B cell (primary cell): ENCODE measurements at regions not wholly inside any gene's neighbourhood (a gene's known extent, or its start where the extent isn't known, plus 50 kb on each side); places are given as distances from the start of the nearest gene placed in this dataset.

Source experiments
- ATAC-seq: fragments of 200-7000 bp; cut with Tn5 transposase; one replicate; pipeline ENCODE4 v1.10.0; 2021; ENCODE audit warnings: low read depth, mild to moderate bottlenecking, moderate number of reproducible peaks, moderate library complexity
- CTCF ChIA-PET: fragments of 350-600 bp; sonication (Branson Sonifier 250); formaldehyde crosslinking; loops from one replicate; lab custom pipeline; 2021; ENCODE audit warnings: antibody characterized with exemption, inconsistent platforms; lab: Charles Lee
- POLR2A ChIA-PET: fragments of 350-600 bp; sonication (Branson Sonifier 250); formaldehyde crosslinking; loops from one replicate; lab custom pipeline; 2021; ENCODE audit warnings: antibody characterized with exemption; lab: Charles Lee
- DNase-seq: peaks from one replicate; pipeline ENCODE4 v3.0.0; 2013
- H2AFZ ChIP-seq: 2 replicates; pipeline ENCODE4 v1.6.1; 2012; ENCODE audit warnings: mild to moderate bottlenecking, low read depth, low read length; ENCODE audit not compliant: insufficient read depth, poor library complexity, severe bottlenecking
- H3K27ac ChIP-seq, 2 donors: 1 replicate in 1 of 2; 2 replicates in 1 of 2; pipeline ENCODE4 v1.5.1; 2012 to 2013; ENCODE audit warnings: low read length in 2 of 2, mild to moderate bottlenecking in 2 of 2, moderate library complexity in 1 of 2
- H3K27me3 ChIP-seq, 4 experiments: fragments of 200-600 bp in 1 of 4; sonication (generic) in 1 of 4; replicated peaks in 1 of 4; 1 replicate in 2 of 4; 2 replicates in 2 of 4; pipeline versions ENCODE4 v1.6.1 to v1.7.0; 2013 to 2016; ENCODE audit warnings: low read length in 3 of 4, mild to moderate bottlenecking in 2 of 4, mixed read lengths in 1 of 4, moderate library complexity in 1 of 4; ENCODE audit not compliant: insufficient read depth in 4 of 4, control insufficient read depth in 3 of 4; ENCODE audit errors: control extremely low read depth in 1 of 4
- H3K36me3 ChIP-seq, 2 experiments: replicated peaks in 1 of 2; 1 replicate in 1 of 2; 2 replicates in 1 of 2; pipeline versions ENCODE4 v1.6.1 to v1.7.1; 2013; ENCODE audit warnings: low read length in 1 of 2; ENCODE audit not compliant: insufficient read depth in 2 of 2, control insufficient read depth in 1 of 2; ENCODE audit errors: control extremely low read depth in 1 of 2, extremely low read depth in 1 of 2
- H3K4me1 ChIP-seq, 2 donors: fragments of 200-600 bp in 1 of 2; sonication (generic) in 1 of 2; 1 replicate in 1 of 2; 2 replicates in 1 of 2; pipeline versions ENCODE4 v1.5.1 to v1.6.1; 2013 to 2017; ENCODE audit warnings: low read length in 2 of 2; ENCODE audit not compliant: control insufficient read depth in 2 of 2, insufficient read depth in 2 of 2
- H3K4me2 ChIP-seq: replicated peaks from 2 replicates; pipeline ENCODE3; 2012; ENCODE audit warnings: mild to moderate bottlenecking, low read depth, low read length; ENCODE audit not compliant: poor library complexity, severe bottlenecking
- H3K4me3 ChIP-seq, 5 experiments: fragments of 200-600 bp in 1 of 5; sonication (generic) in 1 of 5; 1 replicate in 3 of 5; 2 replicates in 2 of 5; pipeline versions ENCODE4 v1.5.1 to v1.7.0; 2011 to 2016; ENCODE audit warnings: low read length in 4 of 5, mild to moderate bottlenecking in 4 of 5, low read depth in 2 of 5, control low read depth in 1 of 5, moderate library complexity in 1 of 5; ENCODE audit not compliant: insufficient read depth in 1 of 5; ENCODE audit errors: control extremely low read depth in 1 of 5, extremely low read depth in 1 of 5
- H3K79me2 ChIP-seq: fragments of 200-600 bp; sonication (generic); one replicate; pipeline ENCODE4 v1.6.0; 2016; ENCODE audit warnings: low read length; ENCODE audit not compliant: control insufficient read depth, insufficient read depth
- H3K9ac ChIP-seq: fragments of 200-600 bp; sonication (generic); 2 replicates; pipeline ENCODE4 v1.6.1; 2017; ENCODE audit warnings: mild to moderate bottlenecking, low read length, moderate library complexity
- H3K9me3 ChIP-seq, 3 donors: one replicate each; pipeline versions ENCODE4 v1.6.1 to v1.7.1; 2013; ENCODE audit warnings: low read length in 2 of 3; ENCODE audit not compliant: control insufficient read depth in 2 of 3, insufficient read depth in 1 of 3; ENCODE audit errors: control extremely low read depth in 1 of 3
- H4K20me1 ChIP-seq: 2 replicates; pipeline ENCODE4 v1.6.0; 2012; ENCODE audit warnings: mild to moderate bottlenecking, low read length; ENCODE audit not compliant: insufficient read depth, control insufficient read depth, poor library complexity, severe bottlenecking
- H3K27ac Mint-ChIP-seq: one replicate; pipeline ENCODE4 v1.8.0; 2021; ENCODE audit warnings: mixed read lengths
- H3K27me3 Mint-ChIP-seq: one replicate; pipeline ENCODE4 v1.8.0; 2021; ENCODE audit warnings: mixed read lengths
- H3K4me1 Mint-ChIP-seq: one replicate; pipeline ENCODE4 v1.8.0; 2021; ENCODE audit warnings: mixed read lengths
- H3K4me3 Mint-ChIP-seq: one replicate; pipeline ENCODE4 v1.8.0; 2021; ENCODE audit warnings: mixed read lengths
- H3K9me3 Mint-ChIP-seq: one replicate; pipeline ENCODE4 v1.8.0; 2022; ENCODE audit warnings: mixed read lengths; ENCODE audit not compliant: insufficient read depth
- CTCF ChIP-seq: fragments of 200-600 bp; IDR thresholded peaks from one replicate; pipeline ENCODE4 v1.8.0; 2022; ENCODE audit warnings: antibody characterized with exemption, mild to moderate bottlenecking
- EZH2 ChIP-seq: IDR thresholded peaks from 2 replicates; pipeline ENCODE4 v1.6.1; 2012; ENCODE audit warnings: borderline replicate concordance, low read depth, mild to moderate bottlenecking, moderate library complexity, low read length; ENCODE audit not compliant: insufficient read depth, poor library complexity, severe bottlenecking
- WGBS: methylation state at CpG from one replicate; pipeline ENCODE4 v1.1.5; 2013; ENCODE audit warnings: missing lambda C conversion rate; ENCODE audit not compliant: insufficient coverage; 5-methylcytosine and 5-hydroxymethylcytosine counted together
- intact Hi-C: fragments of 100-400 bp; cut with micrococcal nuclease; formaldehyde crosslinking; loops from one replicate; pipeline ENCODE4 v1.10.0; 2022

- Histone ChIP-seq H3K27ac (no peak overlapping the region), H3K4me1 (no peaks in the 10 kb centered on the region), H3K4me2 (no peak overlapping the region), H3K79me2 (no peaks in the 10 kb centered on the region), H3K27me3 (no peaks in the 10 kb centered on the region), H4K20me1 (no peaks in the 10 kb centered on the region), H2AFZ (no peak overlapping the region), H3K4me3 (no peak overlapping the region), H3K9me3 (no peaks in the 10 kb centered on the region), H3K9ac (no peak overlapping the region), H3K36me3 (no peaks in the 10 kb centered on the region)
- H3K4me1 Mint-ChIP-seq, result no peaks in the 10 kb centered on the region
- WGBS, result no CpG with 5 or more reads among the region's 3 CpGs
- H3K9me3 Mint-ChIP-seq, result no peaks in the 10 kb centered on the region
- intact Hi-C loops, result no loop called here
- DNase-seq, result no peak
- TF ChIP-seq CTCF, result no peak
- TF ChIP-seq EZH2, result no peak
- CTCF ChIA-PET, result no interaction called here
- H3K27me3 Mint-ChIP-seq, result no peaks in the 10 kb centered on the region
- ATAC-seq, result no peak
- H3K27ac Mint-ChIP-seq, result no peak overlapping the region
- no peak overlapping the region for H3K4me3 Mint-ChIP-seq
- POLR2A ChIA-PET, result no interaction called here
Measured at GRCh38 chrX:20670611-20671010, 403.9 kb upstream of the RPS6KA3 start.

GRCh38 chrX:20668550-20668949 lies 401.8 kb upstream of the RPS6KA3 start:
- H3K79me2 ChIP-seq, result no peaks in the 10 kb centered on the region
- Mint-ChIP-seq H3K9me3 (no peaks in the 10 kb centered on the region), H3K4me1 (no peaks in the 10 kb centered on the region), H3K4me3 (no peak overlapping the region), H3K27me3 (no peaks in the 10 kb centered on the region), H3K27ac (no peak overlapping the region)
- H3K4me1 ChIP-seq, result no peaks in the 10 kb centered on the region
- H3K4me3 ChIP-seq, result no peak overlapping the region
- H2AFZ ChIP-seq, result no peak overlapping the region
- no peaks in the 10 kb centered on the region for H3K9me3 ChIP-seq
- no peak overlapping the region for H3K4me2 ChIP-seq
- H3K36me3 ChIP-seq, result no peaks in the 10 kb centered on the region
- no peak overlapping the region for H3K9ac ChIP-seq
- POLR2A ChIA-PET, result no interaction called here
- ATAC-seq (no peak), DNase-seq (no peak)
- CTCF ChIA-PET, result no interaction called here
- intact Hi-C loops, result no loop called here
- no peaks in the 10 kb centered on the region for H3K27me3 ChIP-seq
- TF ChIP-seq CTCF (no peak), EZH2 (no peak)
- WGBS, result no CpG with 5 or more reads among the region's 1 CpG
- no peak overlapping the region for H3K27ac ChIP-seq
- no peaks in the 10 kb centered on the region for H4K20me1 ChIP-seq
